GM18505 (cell line): ENCODE measurements at regions not wholly inside any gene's neighbourhood (a gene's known extent, or its start where the extent isn't known, plus 50 kb on each side); places are given as distances from the start of the nearest gene placed in this dataset.

Source experiments
- ATAC-seq: cut with Tn5 transposase; IDR thresholded peaks from one replicate; pipeline ENCODE4 v1.9.1; 2021; ENCODE audit not compliant: unreplicated experiment
- POLR2A ChIP-seq: IDR thresholded peaks from 4 replicates; pipeline ENCODE4 v1.6.1; 2011; ENCODE audit warnings: borderline replicate concordance; ENCODE audit not compliant: insufficient read depth, insufficient read length; ENCODE audit errors: extremely low read depth

DNA sequence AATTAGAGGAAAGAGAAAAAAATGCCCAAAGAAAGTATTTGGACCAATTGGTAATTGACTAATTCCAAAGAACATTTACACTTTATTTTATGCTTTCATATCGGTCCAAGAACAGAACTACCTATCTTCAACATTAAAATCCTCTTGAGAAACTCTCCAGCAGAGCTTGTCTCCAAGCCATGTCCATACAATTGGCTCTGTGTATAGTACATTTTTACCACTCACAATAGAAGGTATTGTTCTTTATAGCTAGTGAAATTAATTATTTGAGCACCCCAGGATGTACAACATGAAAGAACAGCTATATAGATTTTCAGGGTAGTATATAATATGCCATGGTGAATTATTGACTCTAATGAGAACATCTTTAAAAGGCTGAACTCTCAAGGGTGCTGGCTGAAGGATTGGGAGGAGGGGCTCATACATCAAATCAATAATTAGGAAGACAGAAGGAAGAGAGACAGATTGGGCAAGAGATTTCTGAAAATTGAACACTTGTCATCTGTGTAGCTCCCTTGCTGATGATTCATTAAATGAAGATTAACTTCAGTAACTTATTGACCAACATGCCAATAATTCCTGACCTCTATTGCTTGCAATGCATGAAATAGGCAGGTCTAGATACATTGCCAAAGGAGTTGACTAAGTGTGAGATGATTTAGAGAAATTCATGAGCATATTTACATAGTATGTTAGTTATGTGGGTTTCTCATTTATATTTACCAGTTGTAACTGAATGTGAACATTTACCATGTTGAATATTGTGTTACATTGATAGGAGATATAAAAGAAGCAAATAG, 249.7 kb downstream of the MTERF1 start:
- no peak for TF ChIP-seq POLR2A
- ATAC-seq, result no peak

DNA sequence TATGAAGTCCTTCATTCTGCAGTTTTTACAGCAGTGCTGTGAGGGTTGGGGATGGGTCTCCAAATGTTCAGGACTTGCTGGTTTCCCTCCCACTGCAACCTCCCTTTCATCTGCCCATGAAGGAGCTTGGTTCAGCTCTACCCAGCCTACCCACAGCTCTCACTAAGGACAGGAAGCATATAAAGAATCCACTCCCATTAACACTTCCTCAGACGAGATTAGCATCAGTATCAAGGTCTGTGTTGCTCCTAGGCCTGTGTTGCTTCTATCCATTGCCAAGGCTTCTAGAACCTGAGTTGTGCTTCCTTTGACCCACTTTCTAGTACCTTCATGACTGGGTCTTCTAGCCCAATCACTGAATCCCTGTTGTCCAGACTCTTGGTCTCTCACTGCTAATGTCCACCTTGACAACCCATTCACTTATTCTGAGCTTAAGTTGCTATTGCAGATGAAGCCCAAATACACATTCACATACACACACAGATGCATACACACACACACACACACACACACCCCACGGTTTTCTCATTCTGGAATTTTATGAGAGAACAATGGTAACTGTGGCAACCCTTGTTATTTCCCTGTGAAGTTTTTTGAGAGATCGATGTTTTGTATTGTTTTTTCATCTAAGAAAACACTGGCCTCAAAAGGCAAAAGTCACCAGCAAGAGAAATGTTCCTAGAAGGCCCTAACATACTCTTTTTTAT, 248.1 kb downstream of the MTERF1 start:
- TF ChIP-seq POLR2A, result no peak
- no peak for ATAC-seq

DNA sequence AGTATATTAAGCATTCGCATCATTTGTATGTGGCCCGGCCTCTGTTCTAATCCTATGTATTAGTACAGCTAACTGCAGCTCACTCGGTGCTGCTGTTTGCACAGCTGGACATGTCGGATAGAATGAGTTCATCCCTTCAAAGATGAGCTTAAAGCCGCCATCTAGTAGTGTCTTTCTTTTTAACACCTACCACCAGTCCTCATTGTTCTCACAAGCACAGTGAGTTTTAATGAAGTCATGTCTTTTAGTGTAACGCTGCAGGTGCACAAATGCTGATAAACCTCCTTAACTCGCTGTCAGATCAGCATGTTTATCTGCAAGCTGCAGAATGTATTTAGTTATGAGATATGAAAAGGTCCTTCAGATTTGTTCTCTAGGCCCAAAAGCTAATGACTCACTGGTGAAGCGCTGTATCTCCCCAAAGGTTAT, 247.5 kb downstream of the MTERF1 start:
- TF ChIP-seq POLR2A, result no peak
- ATAC-seq, result no peak

DNA sequence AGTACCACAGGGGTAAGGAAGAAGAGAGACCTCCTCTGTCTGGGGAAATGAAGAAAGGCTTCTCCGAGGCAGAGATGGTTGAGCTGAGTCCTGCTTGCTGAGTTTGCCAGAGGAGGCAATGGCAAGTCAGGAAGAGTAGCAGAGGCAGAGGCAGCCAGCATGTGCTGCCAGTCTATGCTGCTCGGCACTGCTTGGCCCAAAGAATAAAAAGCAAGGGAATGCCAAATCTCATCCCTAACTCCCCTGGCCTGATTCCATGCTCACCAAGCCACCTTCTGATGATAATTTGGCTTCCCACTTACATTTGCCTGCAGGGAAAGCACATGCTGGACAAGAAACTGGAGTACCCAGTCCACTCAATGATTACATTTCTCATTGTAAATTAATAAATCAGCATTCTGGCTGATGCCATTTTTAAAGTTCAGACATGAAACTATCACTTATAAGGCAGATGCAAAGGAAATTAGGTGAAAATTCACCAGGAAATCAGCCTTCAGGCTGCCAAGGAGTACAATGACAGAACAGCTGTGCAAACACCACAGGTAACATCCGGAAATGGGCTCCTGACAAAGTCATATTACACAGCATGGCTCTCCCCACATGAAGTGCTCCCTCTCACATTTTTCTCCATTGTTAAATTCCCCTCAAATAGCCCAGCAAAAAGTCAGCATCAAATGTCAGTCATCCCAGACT, 245.9 kb downstream of the MTERF1 start:
- no peak for TF ChIP-seq POLR2A
- ATAC-seq, result no peak

DNA sequence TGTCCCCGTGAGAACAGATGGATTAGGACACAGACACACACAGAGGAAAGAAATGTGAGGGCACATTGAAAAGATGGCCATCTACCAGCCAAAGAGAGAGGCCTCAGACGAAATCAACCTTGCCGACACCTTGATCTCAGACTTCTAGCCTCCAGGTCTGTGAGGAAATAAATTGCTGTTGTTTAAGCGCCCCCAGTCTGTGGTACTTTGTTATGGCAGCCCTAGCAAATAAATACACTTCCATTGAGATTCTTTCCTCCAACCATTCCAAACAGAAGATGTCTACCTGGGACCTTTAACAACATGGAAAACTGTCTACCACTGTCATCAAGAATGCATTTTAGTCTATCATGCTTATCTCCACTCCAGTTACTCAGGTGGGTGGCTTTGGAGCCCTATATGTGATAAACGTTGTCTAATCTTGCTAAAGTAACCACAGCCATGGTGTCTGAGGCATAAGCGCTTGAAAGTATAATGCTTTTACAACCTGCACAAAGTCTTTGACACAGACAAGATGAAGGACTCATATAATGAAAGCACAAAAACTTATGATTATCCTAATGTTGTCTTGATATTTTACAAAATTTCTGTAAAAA, 244.3 kb downstream of the MTERF1 start:
- peak; percentile 59 for ATAC-seq
- no peak for TF ChIP-seq POLR2A

DNA sequence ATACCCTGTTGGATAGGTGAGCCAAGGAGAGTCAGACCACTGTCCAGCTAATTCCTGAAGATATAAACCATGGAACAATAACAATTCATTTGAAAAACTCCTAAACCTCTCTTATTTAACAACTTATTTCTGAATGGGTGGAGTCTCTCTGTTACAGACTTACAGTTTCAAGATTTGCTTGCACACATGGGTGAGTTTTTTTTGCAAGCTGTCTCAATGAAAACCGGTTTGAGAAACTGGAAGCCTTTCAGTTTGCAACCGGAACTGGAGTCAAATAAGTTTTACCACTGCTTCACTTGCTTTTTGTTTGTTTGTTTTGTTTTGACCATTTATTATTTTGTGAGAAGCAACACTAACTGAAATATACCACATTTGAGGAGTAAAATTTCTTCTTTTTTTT, 243.8 kb downstream of the MTERF1 start:
- no peak for ATAC-seq
- no peak for TF ChIP-seq POLR2A

DNA sequence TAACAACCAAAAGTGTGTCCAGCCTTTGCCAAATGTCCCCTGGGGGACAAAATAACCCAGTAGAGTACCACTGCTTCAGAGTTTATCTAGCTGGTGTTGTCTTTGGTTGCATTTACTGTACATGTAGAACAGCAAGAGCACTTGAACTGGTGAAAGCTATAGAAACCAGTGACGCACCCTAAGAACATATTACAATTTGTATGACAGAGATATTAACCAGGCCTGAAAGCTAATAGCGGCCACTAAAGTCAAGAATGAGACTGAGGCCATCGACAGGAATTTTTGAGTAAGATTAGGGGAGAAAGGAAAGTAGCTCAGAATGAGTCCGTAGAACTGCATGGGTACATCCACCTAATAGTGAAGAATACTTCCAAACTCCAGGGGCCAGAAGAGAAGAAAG, 236.2 kb downstream of the MTERF1 start:
- ATAC-seq, result no peak
- no peak for TF ChIP-seq POLR2A

DNA sequence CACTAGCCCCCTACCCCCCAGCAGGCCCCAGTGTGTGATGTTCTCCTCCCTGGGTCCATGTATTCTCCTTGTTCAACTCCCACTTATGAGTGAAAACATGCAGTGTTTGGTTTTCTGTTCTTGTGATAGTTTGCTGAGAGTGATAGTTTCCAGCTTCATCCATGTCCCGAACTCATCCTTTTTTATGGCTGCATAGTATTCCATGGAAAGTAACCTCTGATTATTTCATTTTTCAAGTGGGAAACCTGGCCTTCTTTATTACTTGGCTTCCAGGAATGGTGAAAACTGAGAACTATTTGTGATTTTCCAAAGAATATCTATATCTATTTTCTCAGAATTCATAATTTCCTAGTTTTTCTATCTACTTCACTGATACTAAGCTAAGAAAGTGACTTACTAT, 235.0 kb downstream of the MTERF1 start:
- ATAC-seq, result no peak
- no peak for TF ChIP-seq POLR2A

DNA sequence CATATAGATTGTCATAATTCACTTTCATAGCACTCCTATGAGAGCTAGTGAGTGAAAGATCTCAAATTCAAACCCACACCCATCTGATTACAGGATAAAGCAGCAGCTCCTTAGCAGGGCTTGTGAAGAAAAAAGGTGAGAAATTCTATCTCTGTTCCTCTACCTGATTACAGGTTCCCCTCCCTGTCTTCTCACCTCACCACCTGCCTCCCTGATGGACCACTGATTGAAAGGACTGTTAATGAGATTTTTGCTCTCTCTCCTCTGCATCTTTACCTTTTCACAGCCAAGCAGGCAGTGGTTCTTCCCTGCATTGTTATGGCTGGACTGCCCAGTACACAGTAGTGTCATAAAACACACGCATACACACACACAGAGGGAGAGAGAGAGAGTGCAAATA, 228.5 kb downstream of the MTERF1 start:
- ATAC-seq, result no peak

DNA sequence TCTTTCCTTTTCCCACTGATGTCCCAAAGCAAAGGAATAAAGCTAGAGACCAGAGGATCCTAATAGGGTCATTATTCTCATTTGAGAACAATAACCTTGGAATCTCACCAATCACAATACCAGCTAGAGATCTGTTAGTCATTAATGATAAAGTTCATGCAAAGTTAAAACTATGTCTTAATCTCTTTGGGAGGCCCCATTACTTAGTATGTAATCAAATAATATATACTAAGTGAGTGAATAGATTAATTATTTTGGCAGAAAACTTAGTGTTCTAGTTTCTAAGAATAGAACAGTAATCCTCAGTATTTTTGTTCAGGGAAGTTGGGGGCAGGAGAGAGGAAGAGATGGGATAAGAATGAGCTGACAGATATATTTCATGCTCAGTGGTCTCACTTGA, 227.2 kb downstream of the MTERF1 start:
- TF ChIP-seq POLR2A, result no peak
- ATAC-seq, result no peak

More for the DNA sequence above, 228.5 kb downstream of the MTERF1 start:
- TF ChIP-seq POLR2A, result no peak

DNA sequence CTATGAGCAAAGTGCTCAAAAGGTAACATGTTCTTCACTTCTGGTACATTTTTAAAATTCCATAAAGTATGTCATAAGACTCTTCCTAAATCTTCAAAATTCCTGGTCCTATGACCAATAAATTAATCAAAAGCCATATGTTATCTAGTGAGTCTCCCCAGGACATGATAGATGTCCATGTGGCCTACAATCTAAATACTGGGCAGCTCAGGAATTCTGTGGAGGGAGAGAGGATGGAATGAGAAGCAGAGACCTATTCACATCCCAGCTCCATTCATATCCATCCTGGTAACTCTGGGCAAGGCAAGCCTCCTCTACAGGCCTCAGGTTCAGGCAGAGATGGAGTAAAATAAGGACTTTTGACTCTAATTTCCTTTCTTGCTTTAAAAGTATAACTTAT, 224.8 kb downstream of the MTERF1 start:
- ATAC-seq, result no peak
- no peak for TF ChIP-seq POLR2A

DNA sequence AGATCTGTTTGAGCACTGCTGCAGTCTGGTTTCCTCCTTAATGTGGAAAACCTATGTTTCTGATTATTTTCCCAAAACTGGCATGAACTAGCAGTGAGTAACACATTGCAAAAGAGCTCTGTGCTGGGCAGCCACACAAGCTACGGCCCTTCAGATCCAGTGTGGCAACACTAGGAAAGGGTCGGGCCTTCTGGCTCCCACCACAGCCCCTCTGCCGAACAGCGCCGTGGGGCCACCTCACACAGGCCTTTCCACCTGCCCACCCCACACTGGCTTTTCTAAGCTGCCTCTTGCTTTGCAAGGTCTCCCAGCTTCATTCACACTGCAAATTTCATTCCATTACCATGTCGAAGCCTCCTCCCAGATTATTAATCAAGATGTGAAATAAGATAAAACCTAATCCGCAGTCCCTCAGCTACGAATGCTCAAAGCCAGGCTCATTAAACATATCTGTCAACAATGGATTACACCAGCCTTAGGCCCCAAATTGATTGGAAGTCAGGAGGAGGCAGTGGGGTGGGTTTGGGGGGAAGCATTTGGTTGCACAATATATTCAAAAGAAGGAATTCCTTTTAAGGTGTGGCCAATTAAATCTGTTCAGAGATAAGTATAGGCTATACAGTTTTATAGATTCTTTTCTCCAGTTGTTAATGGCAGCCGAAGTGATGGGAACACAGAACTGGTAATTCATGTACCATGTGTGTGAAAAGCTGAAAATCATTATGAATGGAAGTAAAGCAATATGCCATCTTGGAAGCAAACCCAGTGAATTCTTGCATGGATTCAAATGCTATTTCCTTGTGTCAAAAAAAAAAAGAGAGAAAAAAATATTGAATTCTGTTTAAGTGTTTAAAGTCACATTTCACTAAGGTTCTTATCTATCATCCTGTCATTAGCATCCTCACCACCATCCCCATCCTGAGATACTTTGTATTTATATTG, 223.7 kb downstream of the MTERF1 start:
- TF ChIP-seq POLR2A, result no peak
- no peak for ATAC-seq
